Activated naive CD8-positive, alpha-beta T cell treated with anti-CD3 and anti-CD28 coated beads, Interleukin-2, amount 10 ng/mL, durations not matched to agents 7 days and 5 days (primary cell): ENCODE measurements at regions not wholly inside any gene's neighbourhood (a gene's known extent, or its start where the extent isn't known, plus 50 kb on each side); places are given as distances from the start of the nearest gene placed in this dataset.

Experiments
- ATAC-seq: fragments of 150-1000 bp; cut with Tn5 transposase; one replicate; pipeline ENCODE4 v1.10.0; 2021; ENCODE audit warnings: low read depth, moderate library complexity
- POLR2A ChIA-PET: fragments of 350-600 bp; sonication (Branson Sonifier 250); formaldehyde crosslinking; loops from one replicate; lab custom pipeline; 2021; ENCODE audit warnings: antibody characterized with exemption; lab: Charles Lee
- DNase-seq: peaks from one replicate; pipeline ENCODE4 v3.0.0; 2021
- H3K27ac Mint-ChIP-seq: one replicate; pipeline ENCODE4 v1.8.0; 2022; ENCODE audit warnings: mild to moderate bottlenecking, mixed read lengths
- H3K27me3 Mint-ChIP-seq: one replicate; pipeline ENCODE4 v1.8.0; 2022; ENCODE audit warnings: mild to moderate bottlenecking, moderate library complexity, mixed read lengths
- H3K36me3 Mint-ChIP-seq: one replicate; pipeline ENCODE4 v1.8.0; 2021; ENCODE audit warnings: mild to moderate bottlenecking, mixed read lengths
- H3K4me1 Mint-ChIP-seq: one replicate; pipeline ENCODE4 v1.8.0; 2021; ENCODE audit warnings: mixed read lengths
- H3K4me3 Mint-ChIP-seq: one replicate; pipeline ENCODE4 v1.8.0; 2022; ENCODE audit warnings: mild to moderate bottlenecking, moderate library complexity, mixed read lengths
- H3K9me3 Mint-ChIP-seq: one replicate; pipeline ENCODE4 v1.8.0; 2021; ENCODE audit warnings: mixed read lengths

GRCh38 chr14:25132094-25132493 is 82.1 kb upstream of the STXBP6 start:
- DNase-seq, result no peak
- no peak overlapping the region for H3K27ac Mint-ChIP-seq
- H3K36me3 Mint-ChIP-seq, result no peaks in the 10 kb centered on the region

GRCh38 chr14:25122843-25123242 is 72.9 kb upstream of the STXBP6 start:
- H3K27ac Mint-ChIP-seq, result no peak overlapping the region
- POLR2A ChIA-PET, result no interaction called here
- no peaks in the 10 kb centered on the region for H3K36me3 Mint-ChIP-seq
- H3K27me3 Mint-ChIP-seq, result peaks cover 3% of the 10 kb centered on the region
- ATAC-seq (no peak), DNase-seq (no peak)
- H3K4me1 Mint-ChIP-seq, result no peaks in the 10 kb centered on the region
- H3K9me3 Mint-ChIP-seq, result no peaks in the 10 kb centered on the region
- no peak overlapping the region for H3K4me3 Mint-ChIP-seq

More at GRCh38 chr14:25132094-25132493, 82.1 kb upstream of the STXBP6 start:
- Mint-ChIP-seq H3K27me3 (peaks cover 20% of the 10 kb centered on the region), H3K4me1 (no peaks in the 10 kb centered on the region), H3K4me3 (no peak overlapping the region), H3K9me3 (no peaks in the 10 kb centered on the region)
- ATAC-seq, result no peak
- POLR2A ChIA-PET, result no interaction called here

- no peaks in the 10 kb centered on the region for H3K36me3 Mint-ChIP-seq
- no peak for DNase-seq
- no peaks in the 10 kb centered on the region for H3K4me1 Mint-ChIP-seq
- H3K27me3 Mint-ChIP-seq, result peaks cover 3% of the 10 kb centered on the region
- ATAC-seq, result no peak
- no peak overlapping the region for H3K27ac Mint-ChIP-seq
- H3K4me3 Mint-ChIP-seq, result no peak overlapping the region
- POLR2A ChIA-PET, result no interaction called here
- no peaks in the 10 kb centered on the region for H3K9me3 Mint-ChIP-seq
Measured at GRCh38 chr14:25122211-25122610, 72.3 kb upstream of the STXBP6 start.

- H3K4me3 Mint-ChIP-seq, result no peak overlapping the region
- POLR2A ChIA-PET, result no interaction called here
- H3K27me3 Mint-ChIP-seq, result peaks cover 3% of the 10 kb centered on the region
- H3K27ac Mint-ChIP-seq, result no peak overlapping the region
- no peaks in the 10 kb centered on the region for H3K36me3 Mint-ChIP-seq
- no peaks in the 10 kb centered on the region for H3K4me1 Mint-ChIP-seq
- no peak for DNase-seq
- no peaks in the 10 kb centered on the region for H3K9me3 Mint-ChIP-seq
- no peak for ATAC-seq
Measured at GRCh38 chr14:25121337-25122129, 71.6 kb upstream of the STXBP6 start.

- Mint-ChIP-seq H3K27ac (no peak overlapping the region), H3K36me3 (no peaks in the 10 kb centered on the region), H3K9me3 (no peaks in the 10 kb centered on the region), H3K4me1 (no peaks in the 10 kb centered on the region), H3K27me3 (peaks cover 3% of the 10 kb centered on the region), H3K4me3 (no peak overlapping the region)
- POLR2A ChIA-PET, result no interaction called here
- no peak for DNase-seq
- ATAC-seq, result no peak
Measured at GRCh38 chr14:25120261-25120660, 70.3 kb upstream of the STXBP6 start.

GRCh38 chr14:25118671-25119070 is 68.7 kb upstream of the STXBP6 start:
- Mint-ChIP-seq H3K27me3 (peaks cover 5% of the 10 kb centered on the region), H3K4me3 (no peak overlapping the region), H3K36me3 (no peaks in the 10 kb centered on the region), H3K4me1 (no peaks in the 10 kb centered on the region), H3K27ac (no peak overlapping the region), H3K9me3 (no peaks in the 10 kb centered on the region)
- POLR2A ChIA-PET, result no interaction called here
- DNase-seq (no peak), ATAC-seq (no peak)

GRCh38 chr14:25117342-25117741 is 67.4 kb upstream of the STXBP6 start:
- Mint-ChIP-seq H3K27me3 (peaks cover 5% of the 10 kb centered on the region), H3K36me3 (no peaks in the 10 kb centered on the region), H3K9me3 (no peaks in the 10 kb centered on the region), H3K27ac (no peak overlapping the region), H3K4me1 (no peaks in the 10 kb centered on the region), H3K4me3 (no peak overlapping the region)
- POLR2A ChIA-PET, result no interaction called here
- no peak for DNase-seq
- ATAC-seq, result no peak

- POLR2A ChIA-PET, result no interaction called here
- no peak overlapping the region for H3K4me3 Mint-ChIP-seq
- peaks cover 5% of the 10 kb centered on the region for H3K27me3 Mint-ChIP-seq
- H3K27ac Mint-ChIP-seq, result no peak overlapping the region
- H3K36me3 Mint-ChIP-seq, result no peaks in the 10 kb centered on the region
- H3K4me1 Mint-ChIP-seq, result no peaks in the 10 kb centered on the region
- ATAC-seq (no peak), DNase-seq (no peak)
- no peaks in the 10 kb centered on the region for H3K9me3 Mint-ChIP-seq
Measured at GRCh38 chr14:25116607-25117006, 66.7 kb upstream of the STXBP6 start.

GRCh38 chr14:25113394-25113793 is 63.4 kb upstream of the STXBP6 start:
- Mint-ChIP-seq H3K36me3 (no peaks in the 10 kb centered on the region), H3K4me3 (no peak overlapping the region), H3K27me3 (peaks cover 3% of the 10 kb centered on the region), H3K4me1 (no peaks in the 10 kb centered on the region), H3K9me3 (no peaks in the 10 kb centered on the region), H3K27ac (no peak overlapping the region)
- POLR2A ChIA-PET, result no interaction called here
- no peak for ATAC-seq
- no peak for DNase-seq

GRCh38 chr14:25111061-25111601 is 61.2 kb upstream of the STXBP6 start:
- H3K9me3 Mint-ChIP-seq, result no peaks in the 10 kb centered on the region
- no peaks in the 10 kb centered on the region for H3K4me1 Mint-ChIP-seq
- H3K27ac Mint-ChIP-seq, result no peak overlapping the region
- ATAC-seq (no peak), DNase-seq (no peak)
- H3K36me3 Mint-ChIP-seq, result no peaks in the 10 kb centered on the region
- H3K4me3 Mint-ChIP-seq, result no peak overlapping the region
- H3K27me3 Mint-ChIP-seq, result peaks cover 2% of the 10 kb centered on the region
- POLR2A ChIA-PET, result no interaction called here

GRCh38 chr14:25110106-25110505 is 60.2 kb upstream of the STXBP6 start:
- Mint-ChIP-seq H3K4me1 (no peaks in the 10 kb centered on the region), H3K4me3 (no peak overlapping the region), H3K27ac (no peak overlapping the region), H3K9me3 (no peaks in the 10 kb centered on the region), H3K36me3 (no peaks in the 10 kb centered on the region), H3K27me3 (peaks cover 2% of the 10 kb centered on the region)
- DNase-seq (no peak), ATAC-seq (no peak)
- POLR2A ChIA-PET, result interaction anchor here (0.5 kb wide), 1 partner anchor 15 kb away, joined by 3 read pairs; no protein-coding TSS in a partner anchor

GRCh38 chr14:25108959-25109358 is 59.0 kb upstream of the STXBP6 start:
- no peak for ATAC-seq
- Mint-ChIP-seq H3K36me3 (no peaks in the 10 kb centered on the region), H3K4me3 (no peak overlapping the region), H3K27ac (no peak overlapping the region), H3K9me3 (no peaks in the 10 kb centered on the region), H3K4me1 (no peaks in the 10 kb centered on the region), H3K27me3 (no peaks in the 10 kb centered on the region)
- DNase-seq, result no peak
- POLR2A ChIA-PET, result no interaction called here

GRCh38 chr14:25108291-25108690 is 58.3 kb upstream of the STXBP6 start:
- H3K4me3 Mint-ChIP-seq, result no peak overlapping the region
- ATAC-seq, result no peak

GRCh38 chr14:25103820-25104219 is 53.9 kb upstream of the STXBP6 start:
- H3K27me3 Mint-ChIP-seq, result peaks cover 2% of the 10 kb centered on the region
- H3K27ac Mint-ChIP-seq, result no peak overlapping the region
- no peak for ATAC-seq
- H3K4me1 Mint-ChIP-seq, result no peaks in the 10 kb centered on the region
- H3K4me3 Mint-ChIP-seq, result no peak overlapping the region
- H3K9me3 Mint-ChIP-seq, result no peaks in the 10 kb centered on the region
- DNase-seq, result no peak
- no peaks in the 10 kb centered on the region for H3K36me3 Mint-ChIP-seq
- POLR2A ChIA-PET, result no interaction called here

More at GRCh38 chr14:25108291-25108690, 58.3 kb upstream of the STXBP6 start:
- Mint-ChIP-seq H3K27ac (no peak overlapping the region), H3K36me3 (no peaks in the 10 kb centered on the region), H3K27me3 (no peaks in the 10 kb centered on the region), H3K4me1 (no peaks in the 10 kb centered on the region), H3K9me3 (no peaks in the 10 kb centered on the region)
- POLR2A ChIA-PET, result no interaction called here
- DNase-seq, result no peak
